Fibroblast of skin of scalp (primary cell): ENCODE measurements at regions not wholly inside any gene's neighbourhood (a gene's known extent, or its start where the extent isn't known, plus 50 kb on each side); places are given as distances from the start of the nearest gene placed in this dataset.
"Not testable (repeated sequence)": the region's sequence is repeated elsewhere in the genome, so short reads cannot be mapped to it uniquely, and the experiment has no call there.

Source experiments
- DNase-seq: peaks from one replicate; pipeline ENCODE4 v3.0.0-alpha.2; 2013

DNA sequence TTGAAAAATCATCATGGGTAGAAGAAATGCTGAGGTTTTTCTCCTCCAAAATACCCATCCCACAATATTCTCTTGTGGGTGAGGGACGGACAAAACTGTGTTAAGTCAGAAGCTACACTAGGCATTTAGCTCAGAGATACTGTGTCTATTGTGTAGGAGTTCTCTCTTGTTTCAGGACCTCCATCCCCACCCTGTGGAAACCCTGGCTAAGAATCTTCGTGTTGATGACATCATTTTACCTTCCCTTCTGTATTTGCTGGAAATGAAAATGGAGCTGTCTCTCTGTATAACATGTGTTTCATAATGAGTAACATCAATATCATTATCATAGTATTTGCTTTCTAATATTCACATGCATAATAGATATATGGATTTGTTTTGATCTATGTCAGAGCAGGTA is 1193.0 kb upstream of the CITED2 start:
- no peak for DNase-seq

DNA sequence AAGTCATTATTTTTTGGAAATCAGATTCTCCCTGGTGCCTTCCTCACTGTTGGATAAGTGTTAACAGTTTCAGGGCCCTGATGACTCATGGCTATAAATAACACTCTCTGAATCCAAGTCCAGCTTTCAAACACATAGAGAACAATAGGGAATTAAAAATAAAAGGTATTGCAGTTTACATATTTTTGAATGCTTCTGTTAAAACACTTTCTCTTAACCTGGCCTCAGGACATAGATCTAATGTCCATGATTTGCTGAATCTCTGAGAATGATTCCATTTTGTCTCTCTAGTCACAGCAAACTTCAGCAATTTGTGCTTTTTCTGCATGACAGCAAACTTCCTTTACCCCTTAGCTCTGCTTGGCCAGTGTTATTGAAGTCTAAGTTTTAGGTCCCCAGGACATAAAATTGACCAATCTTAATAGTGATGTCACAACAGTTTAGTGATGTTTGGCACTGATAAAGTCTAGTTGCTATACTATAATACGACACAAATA is 1192.4 kb upstream of the CITED2 start:
- DNase-seq, result peak; percentile 75

DNA sequence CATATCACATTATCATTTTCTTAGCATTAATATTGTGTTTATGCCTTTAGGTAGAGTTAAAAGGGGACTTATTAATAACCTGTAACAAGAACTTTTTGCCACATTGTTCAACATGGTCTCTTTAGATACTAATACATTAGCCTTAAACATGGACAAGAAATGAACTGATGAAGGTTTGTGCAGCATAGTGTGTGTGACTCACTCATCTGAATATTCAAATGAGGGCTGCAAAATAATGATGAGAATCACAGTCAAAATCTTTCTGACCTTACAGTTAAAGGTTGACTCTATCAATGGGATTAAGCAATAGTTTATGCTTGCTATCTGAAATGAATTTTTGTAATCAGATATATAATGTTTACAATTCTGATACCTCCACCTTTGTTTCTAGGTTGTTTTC is 1189.3 kb upstream of the CITED2 start:
- DNase-seq, result no peak

DNA sequence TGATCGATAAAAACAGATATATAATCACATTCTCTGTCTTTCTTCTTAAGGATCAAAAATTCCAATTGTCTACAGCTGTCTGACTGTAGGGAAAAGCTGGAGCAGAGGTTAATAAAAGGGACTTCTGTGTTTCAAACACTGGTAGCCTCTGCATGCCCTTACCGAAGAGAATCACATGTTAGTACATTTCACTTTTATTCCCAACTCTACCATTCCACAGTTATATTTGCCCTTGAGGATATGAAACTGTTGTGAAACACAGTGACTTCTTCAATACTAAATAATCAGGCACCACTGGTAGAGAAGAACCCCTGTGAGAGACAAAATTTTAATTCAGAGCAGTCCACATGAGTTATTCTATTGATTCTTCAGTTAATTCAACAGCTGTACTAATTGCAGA is 1187.3 kb upstream of the CITED2 start:
- no peak for DNase-seq

DNA sequence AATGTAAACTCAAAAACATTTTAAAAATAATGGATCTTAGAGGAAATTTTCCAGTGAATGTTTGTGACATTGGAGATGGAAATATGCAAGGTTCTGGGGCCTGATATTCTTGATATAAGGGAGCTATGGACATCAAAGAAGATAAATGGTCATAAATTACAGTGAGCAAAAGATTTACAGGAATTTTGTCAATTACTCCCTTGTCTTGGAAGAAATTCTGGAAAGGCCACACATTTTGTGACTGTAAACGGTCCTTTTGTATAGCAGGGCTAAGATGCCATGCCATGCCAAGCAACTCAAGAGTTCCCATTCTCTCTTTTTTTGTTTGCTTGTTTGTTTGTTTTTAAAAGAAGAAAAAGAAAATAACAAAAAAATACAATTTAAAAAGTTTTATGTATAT is 1186.2 kb upstream of the CITED2 start:
- no peak for DNase-seq

DNA sequence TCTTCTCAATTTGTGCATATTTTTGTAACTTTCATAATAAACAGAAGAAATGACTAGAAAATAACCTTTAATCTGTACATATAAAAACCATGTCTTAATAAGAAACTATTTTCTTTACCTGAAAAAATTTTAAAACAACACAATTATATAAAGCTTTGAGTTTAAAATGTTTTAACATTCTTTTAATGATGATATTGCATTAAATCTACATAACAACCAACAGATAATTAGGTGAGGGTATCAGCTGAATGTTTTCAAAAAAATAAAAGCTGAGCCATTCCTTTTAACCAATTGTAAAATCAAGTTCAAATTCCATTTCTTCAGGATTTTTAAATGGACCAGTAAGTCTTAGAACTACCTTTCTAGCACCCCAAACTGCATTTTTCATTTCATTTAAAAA is 1185.0 kb upstream of the CITED2 start:
- DNase-seq, result no peak

DNA sequence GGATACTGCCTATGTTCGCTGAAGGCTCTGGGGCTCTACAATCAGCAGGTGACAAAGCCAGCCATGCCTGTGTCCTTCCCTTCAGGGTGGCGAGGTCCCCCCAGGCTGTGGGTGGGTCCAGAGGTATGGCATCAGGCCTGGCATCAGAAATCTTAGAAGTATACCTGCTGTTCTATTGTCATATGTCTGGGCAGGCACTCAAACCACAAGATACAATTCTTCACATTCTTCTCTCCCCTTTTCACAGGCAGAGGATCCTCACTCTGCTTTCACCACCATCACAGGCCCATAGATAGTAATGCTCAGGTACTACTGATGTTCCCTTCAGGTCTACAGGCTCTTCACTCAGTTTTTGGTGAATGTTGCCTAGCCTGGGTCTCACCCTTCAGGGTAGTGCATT is 1180.0 kb upstream of the CITED2 start:
- no peak for DNase-seq

DNA sequence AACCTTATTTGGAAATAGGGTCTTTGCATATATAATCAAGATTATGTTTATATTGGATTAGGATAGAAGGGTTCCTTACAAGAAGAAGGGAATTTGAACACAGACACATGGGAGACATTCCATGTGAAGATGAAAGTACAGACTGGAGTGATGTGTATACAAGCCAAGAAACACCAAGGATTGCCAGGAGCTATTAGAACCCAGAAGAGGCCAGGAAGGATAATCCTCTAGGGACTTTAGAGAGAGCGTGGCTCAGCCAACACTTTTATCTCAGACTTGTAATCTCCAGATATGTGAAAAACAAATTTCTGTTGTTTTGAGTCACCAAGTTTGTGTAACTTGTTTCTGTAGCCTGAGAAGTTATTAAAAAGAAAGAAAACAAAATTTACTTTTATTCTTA is 1173.9 kb upstream of the CITED2 start:
- DNase-seq, result peak; percentile 52

DNA sequence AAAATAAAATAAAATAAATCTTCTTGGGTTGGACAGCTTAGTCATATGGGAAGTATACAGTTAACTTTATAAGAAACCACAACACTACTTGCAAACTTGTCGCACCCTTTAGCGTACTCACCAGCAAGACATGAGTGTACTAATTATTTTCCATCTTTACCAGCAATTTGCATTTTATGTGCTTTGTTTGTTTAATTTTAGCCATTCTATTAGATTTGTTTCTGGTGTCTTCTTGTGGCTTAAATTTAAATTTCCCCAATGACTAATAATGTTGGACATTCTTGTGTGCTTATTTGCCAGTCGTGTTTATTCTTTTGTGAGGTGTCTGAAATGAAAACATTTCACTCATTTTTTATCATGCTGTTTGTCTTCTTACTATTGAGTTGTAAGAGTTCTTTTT is 1172.2 kb upstream of the CITED2 start:
- DNase-seq, result peak; percentile 86

DNA sequence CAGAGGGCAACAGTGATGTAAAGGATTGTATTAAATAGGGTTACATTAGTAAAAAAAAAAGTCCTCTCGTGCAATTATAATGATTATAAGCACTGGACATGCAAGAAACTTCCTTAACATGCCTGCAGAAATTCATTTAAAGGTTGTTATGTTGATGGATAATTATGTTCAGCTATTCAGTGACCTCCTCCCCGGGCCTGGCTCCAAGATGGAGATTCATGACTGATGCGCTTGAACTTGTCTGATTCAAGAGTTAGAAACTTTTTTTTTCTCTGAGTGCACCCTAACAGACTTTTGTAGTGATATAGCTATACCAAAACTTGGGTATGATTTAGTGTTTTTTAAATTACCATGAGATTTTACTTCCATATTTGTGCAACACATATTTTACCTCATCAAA is 1170.0 kb upstream of the CITED2 start:
- no peak for DNase-seq

DNA sequence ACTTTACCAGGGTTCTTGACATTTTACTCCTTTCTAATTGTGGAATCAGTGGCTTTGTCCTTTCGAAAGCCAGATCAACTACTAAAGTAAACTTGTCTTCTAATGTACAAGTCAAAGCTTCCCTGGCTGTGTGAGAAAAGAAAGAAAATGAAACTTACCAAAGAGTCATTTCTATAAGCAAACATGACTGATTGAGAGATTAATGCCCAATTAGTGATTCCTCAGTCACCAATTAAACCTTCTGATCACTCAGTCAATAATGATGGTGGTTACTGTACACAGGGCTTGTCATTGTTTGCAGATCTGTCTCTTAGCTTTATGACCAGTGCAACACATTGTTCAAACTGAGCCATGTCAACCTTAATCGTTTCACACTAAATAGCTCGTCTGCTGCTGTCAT is 1168.4 kb upstream of the CITED2 start:
- DNase-seq, result no peak

DNA sequence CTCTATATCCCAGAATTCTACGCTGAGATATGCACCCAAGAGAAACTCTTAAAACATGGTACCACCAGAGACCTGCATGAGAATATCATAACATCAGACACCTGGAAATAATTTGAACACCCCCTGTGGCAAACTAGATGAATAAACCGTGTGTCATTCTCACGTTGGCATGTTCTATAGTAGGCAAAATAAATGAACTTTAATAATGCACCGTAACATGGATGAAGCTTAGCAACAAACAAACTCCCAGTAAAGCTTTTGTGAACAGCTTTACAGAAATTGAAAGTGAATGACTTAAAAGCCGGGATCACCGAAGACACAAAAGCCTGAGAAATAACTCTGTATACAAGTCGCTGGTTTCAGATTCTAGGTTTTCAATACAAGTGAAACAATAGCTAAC is 1166.8 kb upstream of the CITED2 start:
- DNase-seq, result peak; percentile 76

DNA sequence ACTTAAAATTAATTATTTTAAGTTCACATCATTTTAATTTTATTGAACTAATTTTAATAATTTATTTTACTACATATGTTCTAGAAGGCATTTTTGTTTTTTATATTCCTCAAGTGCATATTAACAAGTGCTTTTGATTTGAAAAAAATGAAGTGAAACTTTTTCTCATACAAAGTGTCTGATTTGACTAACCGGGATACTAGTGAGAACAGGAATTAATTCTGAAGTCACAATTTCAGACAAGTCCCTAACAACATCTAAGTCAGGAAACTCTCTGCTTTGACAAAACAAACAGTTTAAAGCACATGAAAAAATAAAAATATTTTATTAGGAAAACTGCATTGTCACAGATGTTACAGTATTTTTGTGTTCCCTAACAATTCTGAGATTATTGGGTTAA is 1166.3 kb upstream of the CITED2 start:
- no peak for DNase-seq

DNA sequence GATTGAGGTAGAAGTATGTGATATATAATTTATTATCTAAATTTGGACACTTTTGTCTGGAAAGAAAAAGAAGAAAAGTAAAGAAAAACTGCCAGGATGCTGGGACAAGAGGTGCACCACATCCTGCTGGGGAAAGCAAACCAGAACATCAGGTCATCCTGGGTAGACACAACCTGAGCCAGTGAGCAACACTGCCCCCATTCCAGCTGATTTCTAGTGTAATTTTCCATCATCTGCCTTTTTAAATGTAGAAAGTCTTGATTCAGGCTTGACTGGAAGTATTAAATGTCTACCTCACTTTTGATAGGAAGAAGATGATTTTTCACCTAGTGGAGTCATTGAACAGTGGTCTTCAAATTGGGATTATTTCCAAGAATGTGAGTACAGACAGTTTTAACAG is 1164.5 kb upstream of the CITED2 start:
- peak; percentile 59 for DNase-seq

DNA sequence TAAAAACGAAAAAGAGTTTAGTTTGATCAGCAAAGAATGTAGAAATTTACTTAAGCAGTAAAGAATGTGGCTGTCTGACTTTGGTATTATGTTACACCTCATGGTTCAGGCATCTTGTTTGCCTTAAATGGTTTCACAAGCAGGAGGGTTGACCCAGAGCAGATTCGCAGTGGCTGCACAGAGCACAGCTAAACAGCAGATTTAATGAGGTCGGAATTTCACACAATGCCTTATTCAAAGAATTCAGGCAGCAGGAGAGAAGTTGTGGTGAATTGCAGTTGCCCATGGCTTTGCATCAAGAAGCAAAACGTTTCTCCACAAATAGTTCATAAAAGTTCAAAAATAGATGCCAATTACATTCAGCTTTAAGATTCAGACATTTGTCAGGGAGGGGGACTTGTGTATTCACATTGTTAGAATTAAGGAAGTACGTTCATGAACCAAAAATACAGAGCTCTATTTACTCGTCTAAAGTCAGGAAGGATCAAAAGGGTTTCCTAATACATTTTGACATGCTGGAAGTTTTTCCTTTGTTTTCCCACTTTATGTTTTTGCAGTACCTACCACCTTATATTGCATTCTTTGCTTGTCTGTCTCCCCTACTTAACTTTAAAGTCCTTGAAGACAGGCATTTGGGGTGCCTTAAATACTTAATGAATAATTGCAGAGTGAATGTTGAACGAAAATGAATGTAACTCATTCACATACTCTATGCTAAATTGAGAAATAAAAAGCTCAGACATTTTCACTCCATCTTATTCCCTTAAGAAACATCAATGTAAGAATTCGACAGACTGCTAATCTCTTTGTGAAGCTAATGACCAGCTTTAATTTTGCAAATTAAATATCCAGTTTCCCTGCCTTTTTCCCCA is 1163.6 kb upstream of the CITED2 start:
- peak; percentile 100 for DNase-seq

DNA sequence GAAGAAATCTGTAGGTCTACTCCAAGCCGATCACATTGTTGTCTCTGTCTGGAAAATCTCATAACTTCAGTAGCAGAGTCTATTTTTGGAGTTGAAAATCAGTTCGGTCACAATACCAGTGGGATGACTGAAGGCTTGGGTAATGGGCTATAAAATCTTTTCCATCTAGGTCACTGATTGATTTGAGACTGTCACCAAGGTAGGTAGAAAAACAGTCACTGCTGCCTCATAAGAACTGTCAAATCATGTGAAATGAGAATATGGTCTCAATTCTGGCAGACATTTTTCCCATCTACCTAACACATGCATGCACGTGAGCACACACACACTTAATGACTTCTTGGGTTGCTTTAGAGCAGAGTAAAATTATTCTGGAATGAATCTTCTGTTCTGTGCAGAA is 1162.8 kb upstream of the CITED2 start:
- DNase-seq, result peak; percentile 88

DNA sequence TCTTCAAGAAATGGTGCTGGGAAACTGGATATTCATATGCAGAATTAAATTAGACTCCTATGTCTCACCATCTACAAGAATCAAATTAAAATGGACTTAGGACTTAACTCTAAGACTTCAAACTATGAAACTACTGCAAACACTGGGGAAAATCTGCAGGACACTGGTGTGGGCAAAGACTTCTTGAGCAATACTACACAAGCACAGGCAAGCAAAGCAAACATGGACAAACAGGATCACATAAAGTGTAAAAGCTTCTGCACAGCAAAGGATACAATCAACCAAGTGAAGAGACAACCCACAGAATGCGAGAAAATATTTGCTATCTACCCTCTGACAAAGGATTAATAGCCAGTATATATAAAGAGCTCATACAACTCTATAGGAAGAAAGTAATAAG is 1161.1 kb upstream of the CITED2 start:
- DNase-seq, result no peak

DNA sequence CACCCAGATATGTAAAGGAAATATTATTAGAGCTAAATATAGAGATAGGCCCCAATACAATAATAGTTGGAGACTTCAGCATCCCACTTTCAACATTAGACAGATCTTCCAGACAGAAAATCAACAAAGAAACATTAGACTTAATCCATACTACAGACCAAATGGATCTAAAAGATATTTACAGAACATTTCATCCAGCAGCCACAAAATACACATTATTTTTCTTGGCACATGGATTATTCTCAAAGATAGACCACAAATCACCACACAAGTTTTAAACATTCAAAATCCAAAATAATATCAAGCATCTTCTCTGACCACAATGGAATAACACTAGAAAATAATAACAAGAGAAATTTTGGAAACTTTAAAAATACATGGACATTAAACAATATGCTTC is 1159.1 kb upstream of the CITED2 start:
- DNase-seq, result peak; percentile 72

DNA sequence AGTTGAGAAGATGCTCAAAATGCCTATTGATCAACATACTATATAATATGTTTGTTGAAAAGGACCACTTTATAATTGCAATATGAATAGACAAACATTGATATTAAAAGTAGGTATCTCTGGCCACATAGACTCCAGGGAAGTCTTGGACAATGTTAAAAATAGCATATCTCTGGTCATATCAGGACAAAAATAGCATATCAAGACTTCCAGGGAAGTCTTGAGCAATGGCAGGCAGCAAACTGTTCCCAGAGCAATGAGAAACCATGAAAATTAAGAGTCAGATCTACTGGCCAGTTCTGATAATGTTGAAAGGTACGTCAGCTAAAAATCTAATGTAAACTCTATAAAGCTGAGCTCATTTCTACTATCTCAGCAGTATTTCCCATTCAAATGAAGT is 1130.3 kb upstream of the CITED2 start:
- DNase-seq, result no peak

DNA sequence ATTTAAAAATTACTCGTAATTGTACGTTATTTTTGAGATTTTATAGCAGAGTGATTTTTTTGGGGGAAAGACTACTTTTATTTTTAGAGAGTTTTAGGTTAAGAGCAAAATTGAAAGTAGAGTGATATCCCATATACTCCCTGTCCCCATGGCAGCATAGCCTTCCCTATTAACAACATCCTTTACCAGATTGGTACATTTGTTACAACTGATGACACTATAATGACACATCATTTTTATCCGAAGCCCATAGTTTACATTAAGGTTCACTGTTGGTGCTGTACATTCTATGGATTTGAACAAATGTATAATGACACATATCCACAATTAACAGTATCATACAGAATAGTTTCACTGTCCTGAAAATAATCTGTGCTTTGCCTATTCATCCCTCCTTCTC is 1126.4 kb upstream of the CITED2 start:
- DNase-seq, result peak; percentile 9

DNA sequence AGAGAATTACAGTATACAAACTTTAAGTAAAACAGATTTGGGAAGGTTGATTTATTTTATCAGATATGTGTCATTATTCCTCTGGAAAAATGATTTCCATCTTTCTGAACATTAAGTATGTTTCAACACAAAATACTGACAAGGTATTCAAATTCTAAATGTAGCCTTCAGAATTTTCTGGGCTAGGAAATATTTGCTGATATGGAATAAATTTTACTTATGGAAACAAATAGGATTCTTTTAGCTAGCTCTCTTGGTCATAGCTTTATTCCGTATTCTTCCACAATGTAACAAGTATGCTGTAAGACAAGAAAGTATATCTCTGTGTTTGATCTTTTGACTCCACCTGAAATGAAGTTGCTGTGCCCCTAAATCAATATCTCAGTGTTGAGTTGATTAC is 1125.2 kb upstream of the CITED2 start:
- DNase-seq, result no peak

DNA sequence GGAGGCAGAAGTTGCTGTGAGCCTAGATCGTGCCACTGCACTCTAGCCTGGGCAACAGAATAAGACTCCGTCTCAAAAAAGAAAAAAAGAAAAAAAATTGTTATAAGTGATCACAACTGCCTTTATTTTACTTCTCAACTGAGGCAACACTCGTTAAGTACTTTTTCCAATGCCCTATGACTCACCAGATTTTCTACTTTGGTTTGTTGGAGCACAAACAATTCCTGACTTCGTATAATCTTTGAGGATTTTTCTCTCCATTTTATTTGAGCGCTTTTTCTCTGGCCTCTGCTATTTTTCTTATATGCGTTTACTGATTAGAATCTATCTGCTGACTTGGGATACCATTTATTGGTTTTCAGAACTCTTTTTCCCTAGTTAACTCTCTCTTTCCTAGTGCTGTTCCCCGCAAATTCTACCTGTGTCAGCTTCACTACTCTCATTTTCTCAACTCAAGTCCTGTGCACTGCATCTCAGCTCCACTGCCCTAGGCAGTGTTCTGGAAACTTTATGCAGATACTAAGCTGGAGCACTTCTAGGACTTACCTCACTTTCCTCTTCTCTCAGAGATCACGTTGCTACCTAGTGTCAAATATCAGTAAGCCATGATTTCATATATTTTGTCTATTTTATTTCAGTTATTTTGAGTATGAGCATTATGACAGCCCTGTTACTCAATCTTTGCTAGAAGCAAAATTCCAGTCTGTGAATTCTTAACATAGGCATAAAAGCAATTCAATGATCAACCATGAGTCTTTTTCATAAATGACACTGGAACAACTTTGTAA is 1120.1 kb upstream of the CITED2 start:
- DNase-seq, result peak; percentile 49

DNA sequence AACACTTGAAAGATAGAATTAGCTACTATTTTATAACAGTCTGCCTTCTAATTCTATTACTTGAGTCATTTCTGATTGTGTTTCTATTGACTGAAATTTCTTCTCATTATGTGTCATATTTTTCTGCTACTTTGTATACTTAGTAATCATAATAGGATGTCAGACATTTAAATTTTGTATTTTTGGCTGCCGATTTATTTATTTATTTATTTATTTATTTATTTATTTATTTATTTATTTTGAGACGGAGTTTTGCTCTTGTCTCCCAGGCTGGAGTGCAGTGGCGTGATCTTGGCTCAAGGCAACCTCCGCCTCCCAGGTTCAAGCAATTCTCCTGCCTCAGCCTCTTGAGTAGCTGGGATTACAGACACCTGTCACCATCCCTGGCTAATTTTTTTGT is 1119.0 kb upstream of the CITED2 start:
- DNase-seq, result not testable (repeated sequence)

DNA sequence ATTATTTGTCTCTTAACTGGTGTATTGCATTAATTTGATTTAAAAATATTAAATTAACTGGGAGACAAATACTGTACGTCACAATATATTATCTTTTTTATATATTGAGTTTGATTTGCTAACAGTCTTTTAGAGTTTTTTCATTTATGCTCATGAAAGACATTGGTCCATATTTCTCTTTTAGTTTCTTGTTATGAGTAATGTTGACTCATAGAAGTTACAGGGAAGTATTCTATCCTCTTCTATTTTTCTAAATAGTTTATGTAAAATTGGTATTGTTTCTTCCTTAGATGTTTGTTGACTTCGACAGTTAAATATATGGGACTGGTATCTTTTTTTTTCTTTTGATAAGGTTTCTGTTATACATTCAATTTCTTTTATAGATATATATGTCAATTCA is 1115.6 kb upstream of the CITED2 start:
- no peak for DNase-seq
